HEK293T (cell line): ENCODE measurements at regions not wholly inside any gene's neighbourhood (a gene's known extent, or its start where the extent isn't known, plus 50 kb on each side); places are given as distances from the start of the nearest gene placed in this dataset.

Experiments
- ARNT ChIP-seq: fragments of 450-650 bp; IDR thresholded peaks from 2 replicates; pipeline ENCODE4 v1.6.1; 2017; ENCODE audit warnings: mild to moderate bottlenecking
- BHLHE40 ChIP-seq: fragments of 450-650 bp; IDR thresholded peaks from 2 replicates; pipeline ENCODE4 v1.6.1; 2016; ENCODE audit warnings: mild to moderate bottlenecking, moderate library complexity, borderline replicate concordance
- ELF4 ChIP-seq: fragments of 450-650 bp; IDR thresholded peaks from 2 replicates; pipeline ENCODE4 v1.6.1; 2017; ENCODE audit warnings: antibody characterized with exemption
- FOXA1 ChIP-seq: fragments of 450-650 bp; IDR thresholded peaks from 2 replicates; pipeline ENCODE4 v1.6.1; 2016; ENCODE audit warnings: mild to moderate bottlenecking
- FOXM1 ChIP-seq: fragments of 450-650 bp; IDR thresholded peaks from 2 replicates; pipeline ENCODE4 v1.6.1; 2017; ENCODE audit warnings: mild to moderate bottlenecking, borderline replicate concordance
- HDGF ChIP-seq: fragments of 450-650 bp; IDR thresholded peaks from 2 replicates; pipeline ENCODE4 v1.6.1; 2017; ENCODE audit warnings: antibody characterized with exemption, borderline replicate concordance
- LEF1 ChIP-seq: fragments of 450-650 bp; IDR thresholded peaks from 2 replicates; pipeline ENCODE4 v1.6.1; 2017; ENCODE audit warnings: mild to moderate bottlenecking, borderline replicate concordance
- SP1 ChIP-seq: fragments of 450-650 bp; IDR thresholded peaks from 2 replicates; pipeline ENCODE4 v1.6.1; 2017
- SUZ12 ChIP-seq: fragments of 450-650 bp; IDR thresholded peaks from 2 replicates; pipeline ENCODE4 v1.6.1; 2016; ENCODE audit warnings: mild to moderate bottlenecking
- TARDBP ChIP-seq: fragments of 450-650 bp; IDR thresholded peaks from 2 replicates; pipeline ENCODE4 v1.6.1; 2016
- ZNF384 ChIP-seq: fragments of 450-650 bp; IDR thresholded peaks from 2 replicates; pipeline ENCODE4 v1.6.1; 2016
- TF ChIP-seq, protein P1 (sequence below): fragments of 450-650 bp; IDR thresholded peaks from 2 replicates; pipeline ENCODE4 v1.6.1; 2016

DNA sequence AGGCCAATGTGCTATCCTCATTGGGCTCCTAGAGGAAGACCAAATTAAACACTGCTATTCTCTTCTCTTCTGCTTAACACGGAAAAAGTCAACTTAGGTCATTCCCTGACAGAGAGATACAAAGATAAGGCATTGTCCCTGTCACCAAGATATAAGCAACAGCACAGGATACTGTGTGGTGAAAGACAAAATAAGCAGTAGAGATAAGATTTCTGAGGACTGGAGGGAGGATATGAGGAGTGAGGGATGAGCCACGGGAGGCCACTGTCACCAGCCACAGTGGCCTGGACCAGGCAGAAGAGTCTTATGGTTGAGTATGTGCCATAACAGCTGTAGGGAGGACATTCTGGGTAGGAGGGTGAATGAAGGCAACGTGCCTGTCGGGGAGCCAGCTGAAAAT, 54.4 kb upstream of the SLC14A2 start:
- TF ChIP-seq ARNT (no peak), HDGF (no peak), BHLHE40 (no peak), FOXA1 (no peak), SUZ12 (no peak), FOXM1 (no peak), ZNF384 (no peak), ELF4 (no peak), LEF1 (no peak), TARDBP (no peak), SP1 (no peak)
- TF ChIP-seq, protein P1, sequence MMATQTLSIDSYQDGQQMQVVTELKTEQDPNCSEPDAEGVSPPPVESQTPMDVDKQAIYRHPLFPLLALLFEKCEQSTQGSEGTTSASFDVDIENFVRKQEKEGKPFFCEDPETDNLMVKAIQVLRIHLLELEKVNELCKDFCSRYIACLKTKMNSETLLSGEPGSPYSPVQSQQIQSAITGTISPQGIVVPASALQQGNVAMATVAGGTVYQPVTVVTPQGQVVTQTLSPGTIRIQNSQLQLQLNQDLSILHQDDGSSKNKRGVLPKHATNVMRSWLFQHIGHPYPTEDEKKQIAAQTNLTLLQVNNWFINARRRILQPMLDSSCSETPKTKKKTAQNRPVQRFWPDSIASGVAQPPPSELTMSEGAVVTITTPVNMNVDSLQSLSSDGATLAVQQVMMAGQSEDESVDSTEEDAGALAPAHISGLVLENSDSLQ = no peak
